SK-N-SH (cell line): ENCODE measurements at regions not wholly inside any gene's neighbourhood (a gene's known extent, or its start where the extent isn't known, plus 50 kb on each side); places are given as distances from the start of the nearest gene placed in this dataset.

ENCODE experiments used
- CTCF ChIA-PET: fragments of 300-600, 350-600 bp; formaldehyde crosslinking; extraction: SDS; loops from one replicate; lab custom pipeline; 2021; lab: Yijun Ruan, JAX
- POLR2A ChIA-PET: fragments of 350-600 bp; sonication (Branson Sonifier 250); formaldehyde crosslinking; extraction: SDS; loops from one replicate; lab custom pipeline; 2020; ENCODE audit warnings: antibody characterized with exemption, inconsistent platforms; lab: Yijun Ruan, JAX
- DNase-seq: peaks from one replicate; pipeline ENCODE4 v3.0.0; 2012
- H2AFZ ChIP-seq: fragments of 200-600 bp; sonication (generic); 2 replicates; pipeline ENCODE4 v1.8.1; 2016; ENCODE audit warnings: antibody characterized with exemption, mild to moderate bottlenecking, low read depth
- H3F3A ChIP-seq: fragments of 200-600 bp; sonication (generic); replicated peaks from 2 replicates; pipeline ENCODE3; 2016; ENCODE audit warnings: antibody characterized with exemption, mild to moderate bottlenecking; ENCODE audit not compliant: insufficient read depth
- H3K27ac ChIP-seq, 2 experiments: fragments of 200-500 bp in 1 of 2; fragments of 200-600 bp in 1 of 2; sonication (Bioruptor generic) in 1 of 2; sonication (generic), shearing (Covaris generic) in 1 of 2; 2 replicates each; pipeline versions ENCODE4 v1.5.1 to v1.6.1; 2014 to 2016; ENCODE audit warnings: low read depth in 2 of 2, inconsistent platforms in 1 of 2, low read length in 1 of 2, mild to moderate bottlenecking in 1 of 2, mixed read lengths in 1 of 2
- H3K27me3 ChIP-seq: fragments of 200-600 bp; sonication (generic), shearing (Covaris generic); 2 replicates; pipeline ENCODE4 v1.6.1; 2016; ENCODE audit warnings: mixed run types; ENCODE audit not compliant: insufficient read depth
- H3K36me3 ChIP-seq, 2 experiments: fragments of 200-500 bp in 1 of 2; fragments of 200-600 bp in 1 of 2; sonication (Bioruptor generic) in 1 of 2; sonication (generic) in 1 of 2; replicated peaks in 1 of 2; 2 replicates each; pipeline versions ENCODE3 to v1.5.1; 2014 to 2016; ENCODE audit warnings: low read length in 1 of 2, mild to moderate bottlenecking in 1 of 2; ENCODE audit not compliant: insufficient read depth in 2 of 2, control insufficient read depth in 1 of 2
- H3K4me1 ChIP-seq, 2 experiments: fragments of 200-500 bp in 1 of 2; fragments of 200-600 bp in 1 of 2; sonication (Bioruptor generic) in 1 of 2; sonication (generic), shearing (Covaris generic) in 1 of 2; 2 replicates each; pipeline versions ENCODE4 v1.5.1 to v1.6.1; 2014 to 2016; ENCODE audit warnings: low read depth in 1 of 2, low read length in 1 of 2, mixed run types in 1 of 2; ENCODE audit not compliant: insufficient read depth in 2 of 2, control insufficient read depth in 1 of 2
- H3K4me2 ChIP-seq: fragments of 200-600 bp; sonication (generic), shearing (Covaris generic); 2 replicates; pipeline ENCODE4 v1.6.1; 2017; ENCODE audit warnings: mixed run types
- H3K4me3 ChIP-seq, 2 experiments: fragments of 200-500 bp in 1 of 2; fragments of 200-600 bp in 1 of 2; sonication (Bioruptor generic) in 1 of 2; sonication (generic), shearing (Covaris generic) in 1 of 2; 2 replicates each; pipeline versions ENCODE4 v1.5.1 to v1.8.1; 2014 to 2016; ENCODE audit warnings: low read depth in 2 of 2, inconsistent platforms in 1 of 2, low read length in 1 of 2, mild to moderate bottlenecking in 1 of 2, mixed read lengths in 1 of 2, moderate library complexity in 1 of 2
- H3K79me2 ChIP-seq: fragments of 200-600 bp; sonication (generic); 2 replicates; pipeline ENCODE4 v1.8.1; 2017; ENCODE audit warnings: mild to moderate bottlenecking; ENCODE audit not compliant: insufficient read depth
- H3K9ac ChIP-seq: fragments of 200-600 bp; sonication (generic); 2 replicates; pipeline ENCODE4 v1.6.1; 2017; ENCODE audit warnings: mixed run types
- H3K9me2 ChIP-seq: fragments of 200-600 bp; sonication (generic); 2 replicates; pipeline ENCODE4 v1.6.1; 2017; ENCODE audit warnings: mixed run types
- H3K9me3 ChIP-seq: fragments of 200-600 bp; sonication (generic); 2 replicates; pipeline ENCODE4 v1.6.1; 2017; ENCODE audit warnings: mixed run types, mild to moderate bottlenecking, moderate library complexity
- H4K20me1 ChIP-seq: fragments of 200-600 bp; sonication (generic); 2 replicates; pipeline ENCODE4 v1.6.1; 2017; ENCODE audit warnings: mild to moderate bottlenecking, mixed run types; ENCODE audit not compliant: insufficient read depth
- FOSL2 ChIP-seq: IDR thresholded peaks from 2 replicates; pipeline ENCODE4 v1.4.0; 2012; ENCODE audit warnings: low read depth, mild to moderate bottlenecking, moderate library complexity, borderline replicate concordance
- FOXJ3 ChIP-seq: sonication (generic); formaldehyde crosslinking; IDR thresholded peaks from 2 replicates; pipeline ENCODE4 v1.5.1; 2020; ENCODE audit warnings: mild to moderate bottlenecking, missing genetic modification reagents
- GABPA ChIP-seq: IDR thresholded peaks from 2 replicates; pipeline ENCODE4 v1.4.0; 2012; ENCODE audit warnings: low read depth, mild to moderate bottlenecking
- JUND ChIP-seq: IDR thresholded peaks from 2 replicates; pipeline ENCODE4 v1.4.0; 2012
- MXI1 ChIP-seq: IDR thresholded peaks from 2 replicates; pipeline ENCODE4 v1.6.1; 2012; ENCODE audit warnings: mild to moderate bottlenecking, low read depth, low read length, improper control_type of control experiment
- RCOR1 ChIP-seq: fragments of 150-350 bp; IDR thresholded peaks from 2 replicates; pipeline ENCODE4 v1.6.1; 2017; ENCODE audit warnings: antibody characterized with exemption, low read length
- RFX5 ChIP-seq: IDR thresholded peaks from 2 replicates; pipeline ENCODE4 v1.6.1; 2012; ENCODE audit warnings: mild to moderate bottlenecking, improper control_type of control experiment, low read length
- RXRA ChIP-seq: IDR thresholded peaks from 2 replicates; pipeline ENCODE4 v1.4.0; 2012; ENCODE audit warnings: low read depth, mild to moderate bottlenecking, borderline replicate concordance
- SIN3A ChIP-seq: IDR thresholded peaks from 2 replicates; pipeline ENCODE4 v1.6.1; 2012; ENCODE audit warnings: low read depth, mild to moderate bottlenecking, low read length, moderate library complexity, borderline replicate concordance
- SMC3 ChIP-seq: IDR thresholded peaks from 2 replicates; pipeline ENCODE4 v1.6.1; 2012; ENCODE audit warnings: low read depth, low read length, improper control_type of control experiment
- WGBS: methylation state at CpG from one replicate; pipeline ENCODE4 v1.1.6; 2017; ENCODE audit warnings: low lambda C conversion rate; 5-methylcytosine and 5-hydroxymethylcytosine counted together
- TF ChIP-seq, protein P1 (sequence below): fragments of 150-350 bp; IDR thresholded peaks from 2 replicates; pipeline ENCODE4 v1.6.1; 2016; ENCODE audit warnings: mild to moderate bottlenecking, low read depth, low read length
- TF ChIP-seq, protein P2 (sequence below): IDR thresholded peaks from 2 replicates; pipeline ENCODE4 v1.4.0; 2012; ENCODE audit warnings: low read depth, borderline replicate concordance
- TF ChIP-seq, protein P3 (sequence below): fragments of 150-350 bp; IDR thresholded peaks from 2 replicates; pipeline ENCODE4 v1.6.1; 2017; ENCODE audit warnings: antibody characterized with exemption, low read length, low read depth, borderline replicate concordance

DNA sequence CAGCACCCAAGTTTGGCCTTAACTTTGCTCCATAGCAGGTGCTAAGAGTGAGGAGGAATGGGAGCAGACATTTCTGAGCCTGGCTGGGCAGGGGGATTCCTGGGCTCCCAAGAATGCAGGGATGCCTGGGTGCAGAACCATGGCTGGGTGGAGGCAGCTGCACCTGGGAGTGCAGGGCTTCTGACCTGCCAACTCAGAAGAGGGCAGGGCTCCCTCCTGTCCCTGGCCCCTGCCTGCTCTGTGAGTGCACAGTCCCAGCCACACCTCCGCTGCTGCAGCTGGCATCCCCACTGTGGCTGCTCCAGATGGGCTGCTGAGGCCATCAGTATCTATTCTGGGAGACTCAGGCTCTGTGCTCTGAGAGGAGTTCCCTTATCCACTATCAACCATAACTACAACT, 747.4 kb upstream of the VSTM2A start:
- H4K20me1 ChIP-seq, result no peaks in the 10 kb centered on the region
- H3K4me2 ChIP-seq, result no peak overlapping the region
- no peak overlapping the region for H2AFZ ChIP-seq
- DNase-seq, result no peak
- no peaks in the 10 kb centered on the region; the same call in 1 of the 2 replicates for H3K9me3 ChIP-seq
- no peaks in the 10 kb centered on the region; a peak in 1 of 4 replicates for H3K4me1 ChIP-seq
- ChIA-PET POLR2A (no interaction called here), CTCF (interaction anchor here (0.6 to 1.6 kb wide), 2 partner anchors 14 to 15 kb away, joined by 3 read pairs; no protein-coding TSS in a partner anchor)
- H3K4me3 ChIP-seq, result no peak overlapping the region
- WGBS, result 43% methylated on average over 1 of the region's 1 CpG
- H3K79me2 ChIP-seq, result no peaks in the 10 kb centered on the region
- 0 out of 2 replicates have a peak, but pooled peaks cover 3% of the 10 kb centered on the region for H3K9me2 ChIP-seq
- TF ChIP-seq, protein P1, sequence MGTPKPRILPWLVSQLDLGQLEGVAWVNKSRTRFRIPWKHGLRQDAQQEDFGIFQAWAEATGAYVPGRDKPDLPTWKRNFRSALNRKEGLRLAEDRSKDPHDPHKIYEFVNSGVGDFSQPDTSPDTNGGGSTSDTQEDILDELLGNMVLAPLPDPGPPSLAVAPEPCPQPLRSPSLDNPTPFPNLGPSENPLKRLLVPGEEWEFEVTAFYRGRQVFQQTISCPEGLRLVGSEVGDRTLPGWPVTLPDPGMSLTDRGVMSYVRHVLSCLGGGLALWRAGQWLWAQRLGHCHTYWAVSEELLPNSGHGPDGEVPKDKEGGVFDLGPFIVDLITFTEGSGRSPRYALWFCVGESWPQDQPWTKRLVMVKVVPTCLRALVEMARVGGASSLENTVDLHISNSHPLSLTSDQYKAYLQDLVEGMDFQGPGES, result no peak
- no peak overlapping the region for H3K27ac ChIP-seq
- H3K9ac ChIP-seq, result no peak overlapping the region
- H3F3A ChIP-seq, result no peaks in the 10 kb centered on the region
- H3K36me3 ChIP-seq, result no peaks in the 10 kb centered on the region
- H3K27me3 ChIP-seq, result no peaks in the 10 kb centered on the region

DNA sequence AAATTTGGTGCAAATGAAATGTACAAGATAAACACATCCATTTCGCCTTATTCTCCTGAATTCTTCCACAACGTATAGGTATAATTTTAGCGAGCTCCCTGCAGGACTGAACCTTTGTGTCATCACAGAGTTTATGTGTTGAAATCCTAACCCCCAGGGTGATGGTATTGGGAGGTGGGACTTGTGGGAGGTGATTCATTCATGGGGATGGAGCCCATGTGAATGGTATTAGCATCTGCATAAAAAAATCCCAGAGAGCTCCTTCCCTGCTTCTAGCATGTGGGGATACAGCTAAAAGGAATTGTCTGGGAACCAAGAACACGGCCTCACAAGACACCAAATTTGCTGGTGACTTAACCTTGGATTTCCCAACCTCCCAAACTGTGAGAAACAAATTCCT, 741.4 kb upstream of the VSTM2A start:
- Histone ChIP-seq H3K4me3 (no peak overlapping the region), H3K36me3 (no peaks in the 10 kb centered on the region), H3K27me3 (no peaks in the 10 kb centered on the region), H2AFZ (no peak overlapping the region), H3K4me2 (no peak overlapping the region), H3K27ac (no peak overlapping the region), H3K79me2 (no peaks in the 10 kb centered on the region), H3K9me2 (no peaks in the 10 kb centered on the region), H3F3A (no peaks in the 10 kb centered on the region), H3K4me1 (no peaks in the 10 kb centered on the region), H3K9me3 (peaks cover 13% of the 10 kb centered on the region; the same call in 1 of the 2 replicates), H4K20me1 (no peaks in the 10 kb centered on the region), H3K9ac (no peak overlapping the region)
- no peak for TF ChIP-seq JUND
- TF ChIP-seq GABPA, result no peak
- no peak for TF ChIP-seq RCOR1
- TF ChIP-seq RFX5, result no peak
- no peak for TF ChIP-seq RXRA
- TF ChIP-seq, protein P2, sequence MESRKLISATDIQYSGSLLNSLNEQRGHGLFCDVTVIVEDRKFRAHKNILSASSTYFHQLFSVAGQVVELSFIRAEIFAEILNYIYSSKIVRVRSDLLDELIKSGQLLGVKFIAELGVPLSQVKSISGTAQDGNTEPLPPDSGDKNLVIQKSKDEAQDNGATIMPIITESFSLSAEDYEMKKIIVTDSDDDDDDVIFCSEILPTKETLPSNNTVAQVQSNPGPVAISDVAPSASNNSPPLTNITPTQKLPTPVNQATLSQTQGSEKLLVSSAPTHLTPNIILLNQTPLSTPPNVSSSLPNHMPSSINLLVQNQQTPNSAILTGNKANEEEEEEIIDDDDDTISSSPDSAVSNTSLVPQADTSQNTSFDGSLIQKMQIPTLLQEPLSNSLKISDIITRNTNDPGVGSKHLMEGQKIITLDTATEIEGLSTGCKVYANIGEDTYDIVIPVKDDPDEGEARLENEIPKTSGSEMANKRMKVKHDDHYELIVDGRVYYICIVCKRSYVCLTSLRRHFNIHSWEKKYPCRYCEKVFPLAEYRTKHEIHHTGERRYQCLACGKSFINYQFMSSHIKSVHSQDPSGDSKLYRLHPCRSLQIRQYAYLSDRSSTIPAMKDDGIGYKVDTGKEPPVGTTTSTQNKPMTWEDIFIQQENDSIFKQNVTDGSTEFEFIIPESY, result no peak
- no peak for TF ChIP-seq FOSL2
- no peak for TF ChIP-seq MXI1
- TF ChIP-seq, protein P3, sequence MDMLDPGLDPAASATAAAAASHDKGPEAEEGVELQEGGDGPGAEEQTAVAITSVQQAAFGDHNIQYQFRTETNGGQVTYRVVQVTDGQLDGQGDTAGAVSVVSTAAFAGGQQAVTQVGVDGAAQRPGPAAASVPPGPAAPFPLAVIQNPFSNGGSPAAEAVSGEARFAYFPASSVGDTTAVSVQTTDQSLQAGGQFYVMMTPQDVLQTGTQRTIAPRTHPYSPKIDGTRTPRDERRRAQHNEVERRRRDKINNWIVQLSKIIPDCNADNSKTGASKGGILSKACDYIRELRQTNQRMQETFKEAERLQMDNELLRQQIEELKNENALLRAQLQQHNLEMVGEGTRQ, result no peak
- TF ChIP-seq FOXJ3 (CRISPR knock-in tag), result no peak
- no peak for TF ChIP-seq SIN3A
- no peak for TF ChIP-seq SMC3
- WGBS, result 28% methylated on average over 4 of the region's 4 CpGs
- DNase-seq, result no peak
- ChIA-PET POLR2A (no interaction called here), CTCF (no interaction called here)
